ENCODE measurements at regions not wholly inside any gene's neighbourhood (a gene's known extent, or its start where the extent isn't known, plus 50 kb on each side); places are given as distances from the start of the nearest gene placed in this dataset.

DNA sequence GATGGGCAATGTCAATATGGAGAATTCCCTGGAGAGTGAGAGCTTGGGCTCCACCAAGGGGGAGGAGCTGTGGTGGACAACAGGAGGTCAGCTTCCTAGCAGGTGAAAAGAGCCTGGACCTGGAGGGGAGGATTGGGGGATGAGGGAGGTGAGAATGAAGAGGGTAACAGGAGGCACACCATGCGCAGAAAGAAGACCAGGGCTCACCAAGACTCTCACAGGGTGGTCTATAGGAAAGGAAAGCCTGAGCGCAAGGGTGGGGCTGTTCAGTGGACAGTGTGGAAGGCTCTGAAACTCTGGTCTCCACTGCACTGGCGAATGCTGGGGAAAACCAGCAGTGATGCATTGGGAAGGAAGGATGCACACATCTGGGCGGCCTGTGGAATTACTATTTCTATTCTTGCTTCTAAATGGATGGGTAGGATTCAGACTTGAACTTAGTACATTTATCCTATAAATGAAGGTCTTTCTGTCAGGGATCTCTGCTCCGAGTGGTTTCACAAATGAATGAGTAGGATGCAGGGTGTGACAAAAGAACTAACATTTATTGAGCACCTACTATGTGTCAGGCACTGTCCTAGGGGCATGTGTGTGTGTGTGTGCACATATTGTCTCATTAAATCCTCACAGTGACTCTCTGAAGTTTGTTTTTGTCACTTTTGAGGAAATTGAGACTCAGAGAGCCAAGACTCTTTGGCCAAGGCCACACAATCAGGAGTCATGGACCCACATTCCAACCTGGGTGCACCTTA is 152.7 kb downstream of the CD83 start:
- POLR2A ChIA-PET, result interaction anchor here (0.7 to 0.9 kb wide), 2 partner anchors 31 to 147 kb away, joined by 3 to 4 read pairs; no protein-coding TSS in a partner anchor
- DNase-seq (no peak), ATAC-seq (no peak)
- CTCF ChIA-PET, result interaction anchor here (0.7 kb wide), 1 partner anchor 32 kb away, joined by 3 read pairs; no protein-coding TSS in a partner anchor
- intact Hi-C loops (cut with micrococcal nuclease), result no loop called here
- no peaks in the 10 kb centered on the region for H3K27me3 Mint-ChIP-seq
- H3K36me3 Mint-ChIP-seq (ENCODE audit: low read depth), result no peaks in the 10 kb centered on the region
- no peak overlapping the region for H3K27ac Mint-ChIP-seq
- H3K4me3 Mint-ChIP-seq, result no peak overlapping the region
- peaks cover 28% of the 10 kb centered on the region for H3K4me1 Mint-ChIP-seq (ENCODE audit: low read depth)
- peaks cover 9% of the 10 kb centered on the region for H3K9me3 Mint-ChIP-seq
- TF ChIP-seq, protein P1, sequence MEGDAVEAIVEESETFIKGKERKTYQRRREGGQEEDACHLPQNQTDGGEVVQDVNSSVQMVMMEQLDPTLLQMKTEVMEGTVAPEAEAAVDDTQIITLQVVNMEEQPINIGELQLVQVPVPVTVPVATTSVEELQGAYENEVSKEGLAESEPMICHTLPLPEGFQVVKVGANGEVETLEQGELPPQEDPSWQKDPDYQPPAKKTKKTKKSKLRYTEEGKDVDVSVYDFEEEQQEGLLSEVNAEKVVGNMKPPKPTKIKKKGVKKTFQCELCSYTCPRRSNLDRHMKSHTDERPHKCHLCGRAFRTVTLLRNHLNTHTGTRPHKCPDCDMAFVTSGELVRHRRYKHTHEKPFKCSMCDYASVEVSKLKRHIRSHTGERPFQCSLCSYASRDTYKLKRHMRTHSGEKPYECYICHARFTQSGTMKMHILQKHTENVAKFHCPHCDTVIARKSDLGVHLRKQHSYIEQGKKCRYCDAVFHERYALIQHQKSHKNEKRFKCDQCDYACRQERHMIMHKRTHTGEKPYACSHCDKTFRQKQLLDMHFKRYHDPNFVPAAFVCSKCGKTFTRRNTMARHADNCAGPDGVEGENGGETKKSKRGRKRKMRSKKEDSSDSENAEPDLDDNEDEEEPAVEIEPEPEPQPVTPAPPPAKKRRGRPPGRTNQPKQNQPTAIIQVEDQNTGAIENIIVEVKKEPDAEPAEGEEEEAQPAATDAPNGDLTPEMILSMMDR (IDR thresholded peaks at IDR 0.05), result no peak

DNA sequence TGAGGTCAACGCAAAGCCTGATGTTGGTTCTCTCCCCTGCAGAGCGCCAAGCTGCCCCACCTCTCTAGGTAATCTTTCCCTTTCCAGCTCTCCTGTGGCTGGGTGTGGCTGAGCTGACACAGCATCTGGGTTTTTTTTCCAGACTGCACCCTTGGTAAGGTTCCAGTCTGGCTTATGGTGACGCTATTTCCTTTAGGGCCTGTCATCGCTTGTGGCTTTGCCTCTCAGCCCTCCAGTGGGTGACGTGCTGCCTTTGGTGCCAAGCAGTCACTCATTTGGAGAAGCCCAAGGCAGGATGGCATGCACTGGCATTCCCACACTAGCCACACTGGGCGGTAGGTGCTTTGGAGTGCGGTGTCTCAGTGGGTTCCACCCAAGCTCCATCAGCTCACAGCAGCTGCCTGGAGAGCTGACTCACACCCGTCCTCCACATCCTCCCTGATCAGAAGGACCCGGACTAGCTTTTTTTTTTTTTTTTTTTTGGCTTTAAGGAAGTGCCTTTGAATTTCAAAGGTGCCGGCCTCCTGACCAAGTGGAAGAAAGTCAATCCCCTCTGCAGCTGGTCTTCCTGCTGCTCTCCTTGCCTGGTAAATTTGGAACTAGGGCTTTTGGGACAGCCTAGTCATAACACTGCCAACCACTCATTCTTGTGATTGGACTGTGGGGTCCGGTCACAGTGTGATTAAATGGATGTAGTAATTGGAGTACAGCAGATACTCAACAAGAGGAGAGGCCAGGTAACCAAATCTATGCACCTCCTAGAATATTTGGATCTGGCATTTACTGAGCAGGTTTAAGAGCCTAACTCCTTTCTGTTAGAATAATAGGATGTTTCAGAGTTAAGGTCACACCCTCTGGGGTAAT is 153.6 kb downstream of the CD83 start:
- Mint-ChIP-seq H3K36me3 (ENCODE audit: low read depth) (no peaks in the 10 kb centered on the region), H3K27ac (peak overlapping the region; percentile 62), H3K9me3 (peaks cover 9% of the 10 kb centered on the region), H3K4me1 (ENCODE audit: low read depth) (peaks cover 36% of the 10 kb centered on the region), H3K27me3 (no peaks in the 10 kb centered on the region), H3K4me3 (no peak overlapping the region)
- intact Hi-C loops (cut with micrococcal nuclease), result no loop called here
- ATAC-seq, result peak; percentile 84
- ChIA-PET CTCF (interaction anchor here (0.7 kb wide), 1 partner anchor 32 kb away, joined by 3 read pairs; no protein-coding TSS in a partner anchor), POLR2A (interaction anchor here (0.7 kb wide), 1 partner anchor 146 kb away, joined by 4 read pairs; no protein-coding TSS in a partner anchor)
- DNase-seq, result peak; percentile 74
- TF ChIP-seq, protein P1 (IDR thresholded peaks at IDR 0.05), result no peak

DNA sequence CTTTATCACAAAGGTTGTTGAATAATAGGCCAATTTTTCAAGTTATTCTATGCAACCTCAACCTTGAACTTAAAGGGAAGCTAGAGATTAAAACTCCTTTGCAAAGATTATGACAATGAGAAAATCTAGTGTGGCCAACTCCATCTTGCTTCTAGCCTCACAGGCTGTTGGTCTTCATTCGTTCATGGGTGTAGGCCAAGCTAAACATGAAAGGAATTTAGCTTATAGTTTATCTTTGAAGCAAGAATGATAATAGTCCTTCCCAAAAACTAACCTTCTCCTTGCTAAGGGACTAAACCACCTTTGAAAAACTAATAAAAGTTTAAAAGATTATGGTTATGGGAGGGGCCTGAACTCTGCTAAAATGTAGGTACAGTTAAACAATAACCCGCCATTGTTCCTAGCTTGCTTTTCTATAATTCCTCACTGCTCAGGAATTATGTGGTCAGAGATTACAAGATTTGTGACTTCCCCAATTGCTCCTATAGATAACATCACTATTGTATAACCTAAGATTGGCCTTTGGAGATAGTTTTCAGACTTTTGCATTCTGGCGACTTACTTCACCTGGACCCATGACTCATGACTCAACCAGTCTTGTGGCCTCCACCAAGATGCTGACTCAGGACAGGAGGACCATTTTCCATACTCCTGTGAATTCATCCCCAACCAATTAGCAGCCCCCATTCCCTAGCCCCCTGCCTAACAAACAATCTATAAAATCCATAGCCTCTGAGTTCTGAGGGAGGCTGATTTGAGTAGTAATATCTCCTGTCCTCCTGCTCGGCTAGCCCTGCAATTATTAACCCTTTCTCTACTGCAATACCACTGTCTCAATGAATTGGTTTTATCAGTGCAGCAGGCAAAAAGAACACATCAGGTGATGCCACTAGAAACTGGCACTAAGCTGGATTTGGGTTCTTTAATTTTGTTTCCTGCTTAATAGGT is 154.5 kb downstream of the CD83 start:
- no peaks in the 10 kb centered on the region for H3K36me3 Mint-ChIP-seq (ENCODE audit: low read depth)
- CTCF ChIA-PET, result no interaction called here
- no peak for DNase-seq

DNA sequence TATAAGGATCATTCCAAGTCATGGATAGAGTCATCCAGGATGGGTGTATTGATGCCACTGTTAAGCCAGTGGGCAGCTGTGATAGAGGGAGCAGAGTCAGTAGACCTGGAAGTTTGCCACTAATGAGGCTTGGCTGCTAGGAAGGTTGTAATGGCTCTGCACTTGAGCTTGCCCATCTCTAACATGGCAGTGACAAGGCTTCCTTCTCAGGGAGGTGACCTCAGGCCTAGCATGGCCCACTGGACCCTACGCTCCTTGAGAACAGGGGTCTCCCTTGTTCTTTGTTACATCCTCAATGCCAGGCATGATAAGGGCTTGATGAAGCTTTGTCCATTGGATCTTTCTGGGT is 155.1 kb downstream of the CD83 start:
- ATAC-seq (no peak), DNase-seq (no peak)
- TF ChIP-seq, protein P1 (IDR thresholded peaks at IDR 0.05), result no peak
- Mint-ChIP-seq H3K36me3 (ENCODE audit: low read depth) (no peaks in the 10 kb centered on the region), H3K4me1 (ENCODE audit: low read depth) (peaks cover 52% of the 10 kb centered on the region), H3K4me3 (no peak overlapping the region), H3K27ac (no peak overlapping the region), H3K27me3 (no peaks in the 10 kb centered on the region), H3K9me3 (peaks cover 9% of the 10 kb centered on the region)
- intact Hi-C loops (cut with micrococcal nuclease), result no loop called here
- POLR2A ChIA-PET, result no interaction called here
- CTCF ChIA-PET, result no interaction called here

More for the DNA sequence above, 154.5 kb downstream of the CD83 start:
- POLR2A ChIA-PET, result no interaction called here
- H3K27ac Mint-ChIP-seq, result no peak overlapping the region
- TF ChIP-seq, protein P1 (IDR thresholded peaks at IDR 0.05), result no peak
- no peaks in the 10 kb centered on the region for H3K27me3 Mint-ChIP-seq
- intact Hi-C loops (cut with micrococcal nuclease), result no loop called here
- peaks cover 46% of the 10 kb centered on the region for H3K4me1 Mint-ChIP-seq (ENCODE audit: low read depth)
- H3K9me3 Mint-ChIP-seq, result peaks cover 9% of the 10 kb centered on the region
- no peak overlapping the region for H3K4me3 Mint-ChIP-seq
- ATAC-seq, result no peak
